ENCODE measurements at regions not wholly inside any gene's neighbourhood (a gene's known extent, or its start where the extent isn't known, plus 50 kb on each side); places are given as distances from the start of the nearest gene placed in this dataset.

DNA sequence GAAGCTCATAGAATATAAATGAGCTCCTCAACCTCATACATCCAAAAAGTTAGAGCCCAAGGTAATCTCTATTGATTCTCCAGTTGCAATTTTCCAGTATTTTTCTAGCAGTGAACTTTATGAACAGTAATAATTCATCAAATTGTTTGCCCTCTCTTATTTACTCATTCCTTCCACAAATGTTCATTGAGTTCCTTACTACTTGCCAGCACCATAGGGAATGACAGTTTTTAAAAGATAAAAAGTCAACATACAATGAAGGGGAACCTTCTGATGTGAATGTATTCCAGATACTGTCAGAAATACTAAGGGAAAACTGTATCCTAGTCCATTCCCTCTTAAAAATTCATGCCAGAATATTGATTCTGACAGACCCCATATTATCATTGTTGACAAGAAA is 277.0 kb upstream of the C1orf87 start:
- Histone ChIP-seq H3K36me3 (ENCODE audit: control insufficient read depth in 2 of 2, insufficient read depth in 2 of 2, low read length in 1 of 2) (no peaks in the 10 kb centered on the region), H3K27me3 (ENCODE audit: control insufficient read depth in 1 of 2, insufficient read depth in 2 of 2, low read length in 2 of 2) (no peaks in the 10 kb centered on the region), H3K9me3 (ENCODE audit: control insufficient read depth in 2 of 2, insufficient read depth in 1 of 2, low read depth in 1 of 2, low read length in 1 of 2) (no peaks in the 10 kb centered on the region), H3K27ac (ENCODE audit: low read depth in 2 of 2, low read length in 1 of 2) (no peak overlapping the region), H3K4me3 (ENCODE audit: low read depth in 1 of 2, low read length in 2 of 2) (no peak overlapping the region), H3K4me1 (ENCODE audit: control insufficient read depth in 2 of 2, insufficient read depth in 2 of 2, low read length in 1 of 2) (no peaks in the 10 kb centered on the region)

- no peak overlapping the region for H3K27ac ChIP-seq (ENCODE audit: low read depth in 2 of 2, low read length in 1 of 2)
- no peak overlapping the region for H3K4me3 ChIP-seq (ENCODE audit: low read depth in 1 of 2, low read length in 2 of 2)
- H3K36me3 ChIP-seq (ENCODE audit: control insufficient read depth in 2 of 2, insufficient read depth in 2 of 2, low read length in 1 of 2), result no peaks in the 10 kb centered on the region
- no peaks in the 10 kb centered on the region for H3K4me1 ChIP-seq (ENCODE audit: control insufficient read depth in 2 of 2, insufficient read depth in 2 of 2, low read length in 1 of 2)
- WGBS, 2 donors, result 85 to 95% methylated on average over 1 of the region's 1 CpG
- H3K9me3 ChIP-seq (ENCODE audit: control insufficient read depth in 2 of 2, insufficient read depth in 1 of 2, low read depth in 1 of 2, low read length in 1 of 2), result no peaks in the 10 kb centered on the region
- H3K27me3 ChIP-seq (ENCODE audit: control insufficient read depth in 1 of 2, insufficient read depth in 2 of 2, low read length in 2 of 2), result no peaks in the 10 kb centered on the region
These were observed 275.3 kb upstream of the C1orf87 start for GRCh38 chr1:60348884-60349283.

- no peaks in the 10 kb centered on the region for H3K36me3 ChIP-seq (ENCODE audit: control insufficient read depth in 2 of 2, insufficient read depth in 2 of 2, low read length in 1 of 2)
- H3K27me3 ChIP-seq (ENCODE audit: control insufficient read depth in 1 of 2, insufficient read depth in 2 of 2, low read length in 2 of 2), result no peaks in the 10 kb centered on the region
- H3K4me1 ChIP-seq (ENCODE audit: control insufficient read depth in 2 of 2, insufficient read depth in 2 of 2, low read length in 1 of 2), result no peaks in the 10 kb centered on the region
- no peak overlapping the region for H3K27ac ChIP-seq (ENCODE audit: low read depth in 2 of 2, low read length in 1 of 2)
- 92 to 97% methylated on average over 1 of the region's 1 CpG for whole genome bisulfite sequencing, 2 donors
- no peaks in the 10 kb centered on the region for H3K9me3 ChIP-seq (ENCODE audit: control insufficient read depth in 2 of 2, insufficient read depth in 1 of 2, low read depth in 1 of 2, low read length in 1 of 2)
- H3K4me3 ChIP-seq (ENCODE audit: low read depth in 1 of 2, low read length in 2 of 2), result no peak overlapping the region
These were observed 272.1 kb upstream of the C1orf87 start for GRCh38 chr1:60345621-60346020.

DNA sequence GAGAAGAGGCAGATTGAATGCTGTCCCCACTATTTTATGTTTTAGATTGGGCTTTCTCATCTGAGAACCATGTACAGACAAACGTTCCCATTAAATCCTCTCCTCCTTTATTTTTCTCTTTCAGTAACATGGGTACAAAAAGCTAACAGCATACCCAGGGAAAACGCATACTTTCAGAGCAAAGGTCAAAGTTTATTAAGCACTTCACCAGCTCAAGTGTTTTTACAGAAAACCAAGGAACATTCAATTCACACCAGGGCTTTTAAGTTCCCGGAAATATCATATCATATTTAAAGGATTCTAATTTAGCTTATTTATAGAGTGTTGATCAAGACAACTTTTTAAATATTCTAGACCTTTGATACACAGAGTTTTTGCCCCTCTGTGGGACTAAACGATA is 271.5 kb upstream of the C1orf87 start:
- Histone ChIP-seq H3K4me3 (ENCODE audit: low read depth in 1 of 2, low read length in 2 of 2) (no peak overlapping the region), H3K27me3 (ENCODE audit: control insufficient read depth in 1 of 2, insufficient read depth in 2 of 2, low read length in 2 of 2) (no peaks in the 10 kb centered on the region), H3K4me1 (ENCODE audit: control insufficient read depth in 2 of 2, insufficient read depth in 2 of 2, low read length in 1 of 2) (no peaks in the 10 kb centered on the region), H3K36me3 (ENCODE audit: control insufficient read depth in 2 of 2, insufficient read depth in 2 of 2, low read length in 1 of 2) (no peaks in the 10 kb centered on the region), H3K27ac (ENCODE audit: low read depth in 2 of 2, low read length in 1 of 2) (no peak overlapping the region), H3K9me3 (ENCODE audit: control insufficient read depth in 2 of 2, insufficient read depth in 1 of 2, low read depth in 1 of 2, low read length in 1 of 2) (no peaks in the 10 kb centered on the region)
- 70 to 72% methylated on average over 4 of the region's 4 CpGs for WGBS, 2 donors

DNA sequence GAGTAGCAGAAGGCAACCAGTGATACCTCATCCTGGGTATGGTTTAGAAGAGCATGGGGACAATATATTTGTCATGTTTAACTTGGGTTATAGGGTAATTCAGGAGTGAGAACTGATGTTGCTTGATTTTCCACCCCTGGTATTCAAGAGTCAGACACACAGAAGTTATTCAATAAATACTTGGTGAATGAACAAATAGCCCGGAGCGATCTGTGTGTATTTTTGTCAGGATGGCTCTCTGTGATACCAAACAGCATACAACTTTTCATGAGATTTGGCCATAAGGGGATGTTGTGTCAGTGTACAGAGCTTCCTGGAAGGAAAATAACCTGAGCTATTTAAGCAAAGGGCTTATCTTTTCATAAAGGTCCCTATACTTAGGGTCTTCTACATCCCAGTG is 270.2 kb upstream of the C1orf87 start:
- Histone ChIP-seq H3K9me3 (ENCODE audit: control insufficient read depth in 2 of 2, insufficient read depth in 1 of 2, low read depth in 1 of 2, low read length in 1 of 2) (no peaks in the 10 kb centered on the region), H3K4me1 (ENCODE audit: control insufficient read depth in 2 of 2, insufficient read depth in 2 of 2, low read length in 1 of 2) (no peaks in the 10 kb centered on the region), H3K4me3 (ENCODE audit: low read depth in 1 of 2, low read length in 2 of 2) (no peak overlapping the region), H3K36me3 (ENCODE audit: control insufficient read depth in 2 of 2, insufficient read depth in 2 of 2, low read length in 1 of 2) (no peaks in the 10 kb centered on the region), H3K27ac (ENCODE audit: low read depth in 2 of 2, low read length in 1 of 2) (no peak overlapping the region), H3K27me3 (ENCODE audit: control insufficient read depth in 1 of 2, insufficient read depth in 2 of 2, low read length in 2 of 2) (no peaks in the 10 kb centered on the region)
- WGBS, 2 donors, result 65 to 88% methylated on average over 2 of the region's 2 CpGs

GRCh38 chr1:60342569-60342968 is 269.0 kb upstream of the C1orf87 start:
- H3K4me3 ChIP-seq (ENCODE audit: low read depth in 1 of 2, low read length in 2 of 2), result no peak overlapping the region
- H3K9me3 ChIP-seq (ENCODE audit: control insufficient read depth in 2 of 2, insufficient read depth in 1 of 2, low read depth in 1 of 2, low read length in 1 of 2), result no peaks in the 10 kb centered on the region
- H3K4me1 ChIP-seq (ENCODE audit: control insufficient read depth in 2 of 2, insufficient read depth in 2 of 2, low read length in 1 of 2), result no peaks in the 10 kb centered on the region
- 84 to 86% methylated on average over 1 of the region's 1 CpG for WGBS, 2 donors
- no peak overlapping the region for H3K27ac ChIP-seq (ENCODE audit: low read depth in 2 of 2, low read length in 1 of 2)
- no peaks in the 10 kb centered on the region for H3K36me3 ChIP-seq (ENCODE audit: control insufficient read depth in 2 of 2, insufficient read depth in 2 of 2, low read length in 1 of 2)
- H3K27me3 ChIP-seq (ENCODE audit: control insufficient read depth in 1 of 2, insufficient read depth in 2 of 2, low read length in 2 of 2), result no peaks in the 10 kb centered on the region

GRCh38 chr1:60341274-60341673 is 267.7 kb upstream of the C1orf87 start:
- no peak overlapping the region for H3K4me3 ChIP-seq (ENCODE audit: low read depth in 1 of 2, low read length in 2 of 2)
- H3K27ac ChIP-seq (ENCODE audit: low read depth in 2 of 2, low read length in 1 of 2), result no peak overlapping the region
- H3K4me1 ChIP-seq (ENCODE audit: control insufficient read depth in 2 of 2, insufficient read depth in 2 of 2, low read length in 1 of 2), result no peaks in the 10 kb centered on the region
- H3K27me3 ChIP-seq (ENCODE audit: control insufficient read depth in 1 of 2, insufficient read depth in 2 of 2, low read length in 2 of 2), result no peaks in the 10 kb centered on the region
- 83 to 88% methylated on average over 1 of the region's 1 CpG for WGBS, 2 donors
- H3K9me3 ChIP-seq (ENCODE audit: control insufficient read depth in 2 of 2, insufficient read depth in 1 of 2, low read depth in 1 of 2, low read length in 1 of 2), result no peaks in the 10 kb centered on the region
- H3K36me3 ChIP-seq (ENCODE audit: control insufficient read depth in 2 of 2, insufficient read depth in 2 of 2, low read length in 1 of 2), result no peaks in the 10 kb centered on the region

- Histone ChIP-seq H3K4me1 (ENCODE audit: control insufficient read depth in 2 of 2, insufficient read depth in 2 of 2, low read length in 1 of 2) (no peaks in the 10 kb centered on the region), H3K36me3 (ENCODE audit: control insufficient read depth in 2 of 2, insufficient read depth in 2 of 2, low read length in 1 of 2) (no peaks in the 10 kb centered on the region), H3K27ac (ENCODE audit: low read depth in 2 of 2, low read length in 1 of 2) (no peak overlapping the region), H3K9me3 (ENCODE audit: control insufficient read depth in 2 of 2, insufficient read depth in 1 of 2, low read depth in 1 of 2, low read length in 1 of 2) (no peaks in the 10 kb centered on the region), H3K27me3 (ENCODE audit: control insufficient read depth in 1 of 2, insufficient read depth in 2 of 2, low read length in 2 of 2) (peaks cover 0 to 12% of the 10 kb centered on the region in 2 donors), H3K4me3 (ENCODE audit: low read depth in 1 of 2, low read length in 2 of 2) (no peak overlapping the region)
- WGBS, 2 donors, result 43 to 67% methylated on average over 1 of the region's 1 CpG
These were observed 258.1 kb upstream of the C1orf87 start for GRCh38 chr1:60331647-60332046.

GRCh38 chr1:60329651-60330050 is 256.1 kb upstream of the C1orf87 start:
- H3K27me3 ChIP-seq (ENCODE audit: control insufficient read depth in 1 of 2, insufficient read depth in 2 of 2, low read length in 2 of 2), result peaks cover 0 to 4% of the 10 kb centered on the region in 2 donors
- H3K4me1 ChIP-seq (ENCODE audit: control insufficient read depth in 2 of 2, insufficient read depth in 2 of 2, low read length in 1 of 2), result no peaks in the 10 kb centered on the region
- H3K4me3 ChIP-seq (ENCODE audit: low read depth in 1 of 2, low read length in 2 of 2), result no peak overlapping the region
- no peaks in the 10 kb centered on the region for H3K9me3 ChIP-seq (ENCODE audit: control insufficient read depth in 2 of 2, insufficient read depth in 1 of 2, low read depth in 1 of 2, low read length in 1 of 2)
- no peak overlapping the region for H3K27ac ChIP-seq (ENCODE audit: low read depth in 2 of 2, low read length in 1 of 2)
- H3K36me3 ChIP-seq (ENCODE audit: control insufficient read depth in 2 of 2, insufficient read depth in 2 of 2, low read length in 1 of 2), result no peaks in the 10 kb centered on the region
- WGBS, 2 donors, result 85 to 86% methylated on average over 2 of the region's 2 CpGs

DNA sequence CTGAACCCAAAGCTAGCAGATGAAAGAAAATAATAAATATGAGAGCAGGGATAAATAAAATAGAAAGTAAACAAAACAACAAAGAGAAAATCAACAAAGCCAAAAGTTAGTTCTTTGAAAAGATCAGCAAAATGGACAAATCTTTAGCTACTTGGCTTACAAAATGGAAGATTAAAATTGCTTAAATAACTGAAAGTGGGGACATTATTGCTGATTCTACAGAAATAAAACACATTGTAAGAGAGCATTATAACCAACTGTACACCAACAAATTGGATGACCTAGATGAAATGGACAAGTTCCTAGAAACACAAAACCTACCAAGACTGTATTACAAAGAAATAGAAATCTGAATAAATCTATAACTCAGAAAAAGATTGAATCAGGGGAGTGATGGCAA is 238.3 kb upstream of the C1orf87 start:
- no peaks in the 10 kb centered on the region for H3K4me1 ChIP-seq (ENCODE audit: control insufficient read depth in 2 of 2, insufficient read depth in 2 of 2, low read length in 1 of 2)
- H3K27me3 ChIP-seq (ENCODE audit: control insufficient read depth in 1 of 2, insufficient read depth in 2 of 2, low read length in 2 of 2), result peaks cover 0 to 2% of the 10 kb centered on the region in 2 donors
- H3K9me3 ChIP-seq (ENCODE audit: control insufficient read depth in 2 of 2, insufficient read depth in 1 of 2, low read depth in 1 of 2, low read length in 1 of 2), result peaks cover 0 to 3% of the 10 kb centered on the region in 2 donors

More for the DNA sequence above, 238.3 kb upstream of the C1orf87 start:
- Histone ChIP-seq H3K27ac (ENCODE audit: low read depth in 2 of 2, low read length in 1 of 2) (no peak overlapping the region), H3K36me3 (ENCODE audit: control insufficient read depth in 2 of 2, insufficient read depth in 2 of 2, low read length in 1 of 2) (no peaks in the 10 kb centered on the region), H3K4me3 (ENCODE audit: low read depth in 1 of 2, low read length in 2 of 2) (no peak overlapping the region)
